PC-9 (cell line): ENCODE measurements at regions not wholly inside any gene's neighbourhood (a gene's known extent, or its start where the extent isn't known, plus 50 kb on each side); places are given as distances from the start of the nearest gene placed in this dataset.

Experiments used
- CTCF ChIP-seq: fragments of 200-600 bp; sonication (generic); conservative IDR thresholded peaks from 2 replicates; pipeline ENCODE4 v1.6.1; 2017; ENCODE audit warnings: mixed run types, antibody characterized with exemption, mild to moderate bottlenecking, moderate library complexity
- EZH2 ChIP-seq: fragments of 200-600 bp; sonication (generic); IDR thresholded peaks from 2 replicates; pipeline ENCODE4 v1.8.0; 2017; ENCODE audit warnings: antibody characterized with exemption, low read depth

- TF ChIP-seq CTCF (no peak), EZH2 (no peak)
Measured at GRCh38 chr5:159449925-159450324, 119.6 kb upstream of the IL12B start.
